Renal pelvis (tissue), 1 donor: ENCODE measurements at regions not wholly inside any gene's neighbourhood (a gene's known extent, or its start where the extent isn't known, plus 50 kb on each side); places are given as distances from the start of the nearest gene placed in this dataset.

Experiments
- DNase-seq: peaks from one replicate; pipeline ENCODE4 v3.0.0-alpha.2; 2013

DNA sequence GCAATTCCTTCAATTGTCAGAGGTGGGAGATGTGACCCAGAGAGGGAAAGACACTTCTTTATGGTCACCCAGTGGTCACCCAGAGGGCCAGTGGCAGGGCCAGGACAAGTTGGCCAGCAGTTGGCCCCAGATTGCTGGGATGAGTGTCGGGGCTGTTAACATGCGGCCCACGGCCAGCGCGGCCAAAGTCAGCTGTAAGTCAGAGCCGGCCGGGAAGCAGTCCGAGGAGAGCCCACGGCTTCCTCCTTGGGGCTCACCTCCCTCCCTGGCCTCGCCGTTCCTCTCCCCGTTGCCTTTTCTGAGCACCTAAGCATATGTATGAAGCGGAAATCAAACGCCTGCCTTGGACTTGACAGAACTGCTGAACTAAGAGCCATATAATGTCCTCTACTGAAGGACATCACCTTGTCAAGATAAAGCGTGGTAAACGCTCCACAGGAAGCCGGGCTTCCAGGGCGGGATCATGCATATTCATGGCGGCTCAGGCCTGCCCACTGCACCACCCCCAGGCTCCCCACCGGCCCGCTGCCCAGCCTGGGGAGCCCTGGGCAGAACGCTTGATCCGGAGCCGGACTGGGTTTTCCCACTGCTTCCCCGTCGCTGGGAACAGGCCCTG is 245.4 kb upstream of the POU3F1 start:
- no peak for DNase-seq

DNA sequence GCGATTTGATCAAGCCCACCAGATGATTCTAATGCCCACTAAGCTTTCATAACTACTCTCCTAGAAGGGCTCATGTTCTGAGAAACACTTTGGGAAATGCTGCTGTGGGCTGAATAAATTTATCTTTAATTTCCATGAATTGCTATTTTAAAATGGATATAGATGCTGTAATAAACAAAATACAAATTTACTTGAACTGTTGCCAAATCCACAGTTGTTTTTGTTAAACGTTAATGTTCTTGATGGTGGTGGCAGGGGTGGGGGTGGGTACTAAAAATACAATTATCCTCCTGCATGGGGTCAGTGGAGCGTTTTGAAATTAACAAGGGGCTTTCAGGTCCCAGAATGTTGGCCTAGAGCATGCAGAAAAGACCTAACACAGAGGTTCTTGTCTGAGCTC is 244.7 kb upstream of the POU3F1 start:
- no peak for DNase-seq

DNA sequence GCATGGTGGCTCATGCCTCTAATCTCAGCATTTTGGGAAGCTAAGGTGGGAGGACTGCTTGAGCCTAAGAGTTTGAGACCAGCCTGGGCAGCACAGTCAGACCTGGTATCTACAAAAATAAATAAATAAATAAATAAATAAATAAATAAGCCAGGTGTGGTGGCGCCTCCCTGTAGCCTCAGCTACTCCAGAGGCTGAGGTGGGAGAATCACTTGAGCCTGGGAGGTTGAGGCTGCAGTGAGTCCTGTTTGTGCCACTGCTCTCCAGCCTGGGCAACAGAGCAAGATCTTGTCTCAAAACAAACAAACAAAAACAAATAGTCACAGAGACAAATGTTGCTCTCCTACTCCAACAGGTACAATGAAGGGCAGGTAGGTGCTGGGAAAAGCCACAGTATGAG is 242.4 kb upstream of the POU3F1 start:
- DNase-seq: no peak

DNA sequence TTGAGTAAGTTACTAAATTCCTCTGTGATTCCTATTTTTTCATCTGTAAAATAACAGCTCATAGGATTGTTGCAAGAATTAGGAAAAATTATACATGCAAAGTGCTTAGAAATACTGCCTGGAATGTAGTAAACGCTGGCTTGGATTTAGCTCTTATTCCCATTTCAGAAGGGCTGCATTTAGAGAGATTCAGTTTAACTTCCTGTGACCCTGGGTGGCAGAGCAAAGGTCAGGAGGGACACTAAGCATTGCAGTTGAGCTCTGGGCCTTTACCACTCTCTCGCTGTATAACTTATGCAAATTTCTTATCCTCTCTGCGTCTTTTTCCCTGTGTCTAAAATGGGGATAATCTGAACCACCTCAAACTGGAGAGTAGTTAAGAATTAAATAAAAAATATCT is 241.0 kb upstream of the POU3F1 start:
- no peak for DNase-seq

DNA sequence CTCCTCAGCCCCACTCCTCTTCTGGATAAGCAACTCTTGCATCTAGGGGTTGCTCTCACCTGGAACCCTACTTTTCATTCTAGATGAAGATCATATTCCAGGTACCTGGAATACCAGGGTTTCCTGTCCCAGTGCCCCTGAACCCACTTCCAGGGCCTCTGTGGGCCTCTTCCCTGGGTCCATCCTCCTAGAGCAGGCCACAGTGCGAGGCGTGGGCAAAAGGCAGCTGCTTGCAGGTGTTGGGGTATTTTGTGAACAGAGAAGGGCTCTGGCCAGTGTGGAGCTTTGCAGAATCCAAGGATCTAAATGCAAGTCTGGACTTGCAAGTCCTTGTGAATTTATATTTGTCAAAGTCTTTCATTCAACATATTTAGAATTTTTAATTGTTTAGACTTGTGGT is 240.4 kb upstream of the POU3F1 start:
- no peak for DNase-seq

DNA sequence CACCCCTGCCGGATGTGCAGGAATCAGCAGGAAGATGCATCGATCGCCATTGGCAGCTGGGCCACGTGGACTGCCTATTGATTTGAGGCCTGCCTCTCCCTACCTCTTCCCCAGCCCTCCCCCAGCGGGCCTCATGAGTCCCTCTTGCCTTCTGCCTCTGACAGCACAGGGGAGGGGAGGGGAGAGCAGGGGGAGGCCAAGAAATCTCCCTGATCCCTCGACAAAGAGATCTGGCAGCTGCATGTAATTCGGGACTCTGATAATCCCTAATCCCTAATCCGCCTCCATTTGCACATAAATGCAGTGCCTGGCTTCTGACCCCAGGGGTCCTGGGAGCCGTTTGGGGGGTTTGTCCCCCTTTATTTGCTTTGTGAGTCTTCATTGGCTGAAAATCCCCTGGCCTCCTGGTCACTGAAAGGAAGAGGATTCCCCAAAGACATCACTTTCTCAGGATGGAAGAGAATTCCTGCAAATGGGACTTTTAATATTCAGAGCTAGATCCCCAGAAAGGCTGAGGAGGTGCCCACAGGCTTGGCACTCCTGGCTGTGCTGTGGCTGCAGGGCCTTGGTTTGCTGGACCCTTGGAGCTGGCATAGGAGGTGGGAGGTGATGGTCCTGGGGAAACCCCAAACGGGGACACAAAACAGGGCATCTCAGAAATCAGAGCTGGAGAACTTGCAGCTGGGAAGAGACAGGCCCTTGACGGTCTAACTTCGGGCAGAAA is 239.4 kb upstream of the POU3F1 start:
- DNase-seq: no peak

DNA sequence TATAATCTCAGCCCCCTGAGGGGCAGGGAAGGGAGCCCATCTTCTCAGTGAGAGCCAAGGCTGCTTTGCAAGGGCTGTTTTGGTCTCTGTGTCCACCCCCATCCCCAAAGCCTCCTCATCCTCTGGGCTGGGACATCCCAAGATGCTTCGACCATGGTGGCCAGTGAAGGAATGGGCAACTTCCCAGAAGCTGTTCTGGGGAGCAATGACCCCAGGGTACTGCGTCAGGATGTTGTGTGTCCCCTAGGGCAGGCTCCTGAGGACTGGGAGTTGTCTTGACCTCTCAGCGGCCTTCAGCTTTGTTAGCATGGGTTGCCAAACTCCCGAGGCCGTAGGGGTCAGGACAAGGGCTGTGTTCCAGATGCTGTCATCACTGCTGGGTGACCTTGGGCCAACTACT is 238.4 kb upstream of the POU3F1 start:
- no peak for DNase-seq

DNA sequence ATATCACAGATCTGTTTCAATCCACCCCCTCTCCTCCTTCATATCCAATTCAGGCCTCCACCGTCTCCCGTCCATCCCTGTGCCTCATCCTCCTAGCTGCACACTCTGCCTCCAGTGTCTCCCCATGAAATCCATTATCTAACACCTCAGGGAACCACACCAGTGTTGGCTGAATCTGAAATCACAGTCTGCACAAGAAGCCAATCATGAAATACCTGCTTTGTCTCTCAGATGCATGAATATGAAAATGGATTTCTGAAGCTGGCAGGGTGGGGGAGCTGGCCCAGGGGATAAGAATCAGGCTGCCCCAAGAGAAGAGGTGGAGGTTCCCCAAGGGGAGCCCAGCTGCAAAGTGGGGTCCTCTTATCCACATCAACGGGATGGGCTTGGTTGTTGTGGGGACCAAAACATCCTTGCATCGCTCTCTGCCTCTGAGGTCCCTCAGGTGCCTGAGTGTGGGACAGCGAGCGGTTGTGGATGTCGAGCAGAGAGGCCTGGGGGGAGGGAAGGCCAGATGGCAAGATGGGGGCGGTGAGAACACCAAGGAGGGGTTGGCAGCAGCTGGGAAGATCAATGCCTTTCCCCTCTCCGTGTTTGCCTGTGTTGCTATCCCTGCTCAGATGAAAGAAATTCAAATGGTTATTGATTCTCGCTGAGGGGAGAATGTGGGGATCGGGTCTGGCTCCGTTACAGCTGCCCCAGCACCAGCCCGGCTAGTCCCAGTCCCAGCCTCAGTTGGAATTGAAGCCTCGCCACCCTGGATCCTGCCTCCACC is 237.3 kb upstream of the POU3F1 start:
- DNase-seq: no peak

DNA sequence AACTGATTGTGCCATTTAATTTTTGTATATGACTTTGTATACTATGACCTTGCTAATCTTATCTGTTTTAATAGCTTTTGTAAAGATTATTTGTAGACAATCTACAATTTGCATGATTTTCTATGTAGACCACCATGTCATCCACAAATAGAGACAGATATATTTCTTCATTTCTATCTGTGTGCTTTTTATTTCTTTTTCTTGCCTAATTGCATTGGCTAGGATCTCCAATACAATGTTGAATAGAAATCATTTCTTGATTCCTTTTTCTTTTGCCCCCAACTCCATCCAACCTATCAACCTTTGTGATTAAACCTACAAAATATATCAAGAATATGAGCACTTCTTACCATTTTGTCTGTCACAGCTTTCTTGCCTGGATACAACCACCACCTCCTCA is 232.6 kb upstream of the POU3F1 start:
- no peak for DNase-seq

DNA sequence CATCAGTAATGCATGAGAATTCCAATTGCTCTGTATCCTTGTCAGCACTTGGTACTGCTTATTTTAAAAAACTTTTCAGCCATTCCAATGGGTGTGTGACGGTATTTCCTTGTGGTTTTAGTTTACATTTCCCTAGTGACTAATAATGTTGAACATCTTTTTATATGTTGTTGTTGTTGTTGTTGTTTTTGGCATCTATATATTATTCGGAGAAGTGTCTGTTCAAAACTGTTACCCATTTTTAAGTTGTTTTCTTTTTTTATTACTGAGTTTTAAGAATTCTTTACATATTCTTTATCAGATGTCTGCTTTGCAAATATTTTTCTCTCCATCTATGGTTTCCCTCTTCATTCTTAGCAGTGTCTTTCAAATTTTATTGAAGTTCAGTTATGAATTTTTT is 231.1 kb upstream of the POU3F1 start:
- no peak for DNase-seq

DNA sequence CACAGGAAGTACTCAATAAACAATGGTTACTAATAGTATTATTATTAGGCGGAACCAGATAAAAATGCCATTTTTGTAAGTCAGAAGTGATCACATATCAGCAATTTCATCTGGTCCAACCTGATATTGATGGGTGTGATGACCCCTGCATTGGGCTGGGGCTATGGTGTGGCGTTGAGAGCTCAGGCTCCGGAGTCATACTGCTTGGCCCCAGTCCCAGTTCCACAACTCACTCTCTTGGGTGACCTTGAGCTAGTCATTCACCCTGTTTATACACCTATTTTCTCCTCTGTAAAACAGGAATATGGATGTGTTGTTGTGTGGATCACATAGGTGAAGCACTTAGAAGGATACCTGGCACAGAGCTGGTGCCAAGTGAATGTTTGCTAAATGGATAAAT is 229.4 kb upstream of the POU3F1 start:
- DNase-seq: no peak

DNA sequence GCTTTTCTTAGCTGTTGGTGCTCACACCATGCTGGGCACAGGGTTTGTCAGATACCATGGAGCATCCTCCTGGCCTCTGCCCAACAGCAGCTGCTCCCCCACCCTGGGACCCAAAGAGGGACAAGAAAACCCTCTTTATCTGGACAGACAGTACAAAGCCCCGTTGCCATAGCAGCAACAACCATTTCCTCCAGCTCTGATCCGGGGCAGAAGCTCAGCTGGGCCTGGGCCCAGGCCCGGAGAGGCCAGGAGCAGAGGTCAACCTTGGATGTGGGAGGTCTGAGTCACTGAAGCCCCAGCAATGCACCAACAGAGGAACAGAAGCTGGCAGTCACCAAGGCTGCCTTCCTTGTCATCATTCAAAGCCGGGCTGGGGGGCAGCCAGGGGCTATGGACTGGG is 228.4 kb upstream of the POU3F1 start:
- peak; percentile 48 for DNase-seq

DNA sequence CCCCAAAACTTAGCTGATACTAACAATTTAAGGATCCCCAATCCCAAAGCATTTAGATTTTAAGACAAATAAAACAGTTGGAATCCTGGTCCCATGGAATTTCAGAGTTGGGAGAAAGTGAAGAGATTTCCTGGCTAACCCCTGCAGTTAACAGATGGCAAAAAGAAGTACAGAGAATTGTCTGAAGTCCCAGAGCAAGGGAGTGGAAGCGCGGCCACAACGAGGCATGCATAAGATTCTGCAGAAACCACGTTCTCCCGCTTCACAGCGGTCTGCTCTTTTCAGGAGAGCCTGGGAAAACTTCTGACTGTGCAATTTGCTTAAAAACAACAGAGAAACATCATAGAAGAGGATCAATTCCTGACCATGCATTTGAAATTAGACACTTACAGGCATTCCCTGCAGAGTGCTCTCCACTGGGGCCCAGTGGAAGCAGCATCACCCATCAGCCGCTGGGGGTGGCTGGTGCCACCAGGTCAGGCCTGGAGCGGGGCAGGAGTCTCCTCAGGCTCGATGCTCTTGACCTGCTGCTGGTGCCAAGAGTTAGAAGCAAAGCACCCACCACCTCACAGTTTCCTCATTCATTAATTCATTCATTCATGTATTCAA is 226.7 kb upstream of the POU3F1 start:
- DNase-seq: no peak

DNA sequence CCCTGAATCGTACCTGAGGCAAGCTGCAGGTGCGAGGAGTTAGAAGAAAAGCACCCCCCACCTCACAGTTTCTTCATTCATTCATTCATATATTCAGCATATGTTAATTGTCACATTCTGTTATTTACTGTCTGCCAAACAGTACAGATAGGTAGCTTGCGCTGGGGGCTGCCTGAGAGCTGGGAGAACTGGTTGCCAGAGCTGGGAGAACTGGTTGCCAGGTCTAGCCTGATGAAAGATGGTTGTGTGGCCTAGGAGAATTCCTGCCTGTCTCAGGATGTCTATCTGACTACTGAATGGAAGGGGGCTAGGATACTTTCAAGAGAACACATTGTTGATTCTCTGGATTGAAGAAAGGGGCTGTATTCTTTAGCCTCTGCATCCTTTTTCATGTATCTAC is 225.9 kb upstream of the POU3F1 start:
- no peak for DNase-seq

DNA sequence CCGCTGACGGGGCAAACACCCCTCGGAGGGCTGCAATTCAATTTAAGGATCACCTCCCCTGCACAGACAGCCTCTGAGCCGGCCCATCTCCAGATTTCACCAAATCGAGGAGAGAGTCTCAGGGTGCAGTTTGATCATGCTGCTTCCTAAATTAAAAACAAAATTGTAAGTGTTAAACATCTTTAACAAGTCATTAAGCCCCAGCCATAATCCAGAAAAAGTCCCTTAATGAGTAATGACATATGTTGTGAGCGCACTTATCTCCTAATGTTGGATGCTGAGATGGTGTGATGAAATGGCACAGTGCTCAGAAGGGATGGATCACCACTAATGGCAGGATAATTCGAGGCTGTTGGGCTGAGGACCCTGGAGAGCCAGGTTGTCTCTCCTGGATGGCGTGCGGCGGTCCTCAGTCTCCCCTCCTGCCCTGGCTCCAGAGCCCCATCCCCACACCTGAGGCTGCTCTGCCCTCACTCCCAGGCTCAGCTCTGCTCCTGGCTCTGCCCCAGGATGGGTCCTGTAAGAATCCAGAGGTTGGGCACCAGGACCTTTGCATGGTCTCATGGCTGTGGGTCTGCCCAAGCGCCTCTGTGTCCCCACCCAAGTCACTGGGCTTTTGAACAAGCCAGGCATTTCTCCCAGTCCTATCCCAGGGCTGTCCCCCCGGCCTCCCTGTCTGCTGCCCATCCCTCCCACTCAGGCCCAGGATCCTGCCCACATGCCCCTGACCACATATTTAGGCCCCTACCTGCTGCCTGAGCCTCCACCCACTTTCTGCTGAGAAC is 224.4 kb upstream of the POU3F1 start:
- DNase-seq: no peak

DNA sequence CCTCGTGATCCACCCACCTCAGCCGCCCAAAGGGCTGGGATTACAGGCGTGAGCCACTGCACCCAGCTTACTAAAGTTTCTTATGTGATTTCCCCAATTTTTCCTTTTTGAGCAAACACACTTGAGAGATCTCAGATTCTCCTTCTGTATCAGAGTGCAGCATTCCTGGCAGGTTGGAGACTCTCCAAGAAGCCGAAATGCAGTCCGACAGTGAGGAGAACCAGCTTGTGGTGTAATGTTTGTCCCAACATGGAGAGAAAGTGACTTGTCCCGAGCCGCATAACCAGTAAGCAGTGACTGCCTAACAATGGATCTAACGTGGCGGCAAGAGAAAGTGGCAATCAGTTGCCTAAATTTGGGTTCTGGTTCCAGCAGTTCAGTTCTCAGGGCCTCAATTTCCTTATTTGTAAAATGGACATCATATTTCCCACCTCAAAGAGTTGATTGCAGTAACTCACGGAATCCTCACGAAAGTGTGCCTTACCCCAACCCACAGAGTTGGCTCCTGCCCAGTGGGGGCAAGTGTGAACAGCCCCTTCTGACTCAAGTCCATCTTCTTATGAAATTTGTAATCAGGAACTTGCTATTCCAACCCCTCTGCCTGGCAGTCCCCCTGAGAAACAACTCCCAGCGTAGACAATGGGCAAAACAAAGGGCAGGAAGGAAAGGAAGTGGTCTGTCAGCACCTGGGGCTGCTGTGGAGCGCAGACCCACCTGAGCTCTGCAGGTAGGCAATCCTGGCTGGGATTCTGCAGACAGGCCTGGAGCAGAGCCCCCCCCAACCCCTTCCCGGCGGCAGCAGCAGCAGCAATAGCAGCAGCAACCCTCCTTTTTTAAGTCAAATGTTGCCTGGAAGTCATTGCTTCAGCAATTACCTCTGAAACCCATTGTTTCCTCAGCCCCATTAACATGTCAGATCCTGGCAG is 223.6 kb upstream of the POU3F1 start:
- DNase-seq: peak; percentile 60

DNA sequence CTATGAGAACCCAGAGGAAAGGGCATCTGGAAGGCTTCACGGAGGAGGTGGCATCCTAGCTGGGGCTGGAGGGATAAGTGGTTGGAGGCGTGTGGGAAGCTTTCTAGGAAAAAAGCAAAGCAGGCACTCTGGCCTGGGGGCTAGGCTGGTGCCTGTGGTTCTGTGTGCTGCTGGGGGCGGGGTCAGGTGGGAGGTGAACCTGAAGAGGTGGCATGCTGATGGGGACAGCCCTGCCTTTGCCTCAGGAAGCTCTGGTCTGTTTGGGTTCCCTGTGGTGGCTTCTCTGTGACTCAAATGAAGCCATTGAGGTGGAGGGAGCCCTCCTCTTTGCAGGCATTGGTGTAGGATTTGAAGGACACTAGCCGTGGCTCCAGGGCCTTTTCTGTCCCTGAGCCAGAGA is 221.6 kb upstream of the POU3F1 start:
- DNase-seq: no peak

DNA sequence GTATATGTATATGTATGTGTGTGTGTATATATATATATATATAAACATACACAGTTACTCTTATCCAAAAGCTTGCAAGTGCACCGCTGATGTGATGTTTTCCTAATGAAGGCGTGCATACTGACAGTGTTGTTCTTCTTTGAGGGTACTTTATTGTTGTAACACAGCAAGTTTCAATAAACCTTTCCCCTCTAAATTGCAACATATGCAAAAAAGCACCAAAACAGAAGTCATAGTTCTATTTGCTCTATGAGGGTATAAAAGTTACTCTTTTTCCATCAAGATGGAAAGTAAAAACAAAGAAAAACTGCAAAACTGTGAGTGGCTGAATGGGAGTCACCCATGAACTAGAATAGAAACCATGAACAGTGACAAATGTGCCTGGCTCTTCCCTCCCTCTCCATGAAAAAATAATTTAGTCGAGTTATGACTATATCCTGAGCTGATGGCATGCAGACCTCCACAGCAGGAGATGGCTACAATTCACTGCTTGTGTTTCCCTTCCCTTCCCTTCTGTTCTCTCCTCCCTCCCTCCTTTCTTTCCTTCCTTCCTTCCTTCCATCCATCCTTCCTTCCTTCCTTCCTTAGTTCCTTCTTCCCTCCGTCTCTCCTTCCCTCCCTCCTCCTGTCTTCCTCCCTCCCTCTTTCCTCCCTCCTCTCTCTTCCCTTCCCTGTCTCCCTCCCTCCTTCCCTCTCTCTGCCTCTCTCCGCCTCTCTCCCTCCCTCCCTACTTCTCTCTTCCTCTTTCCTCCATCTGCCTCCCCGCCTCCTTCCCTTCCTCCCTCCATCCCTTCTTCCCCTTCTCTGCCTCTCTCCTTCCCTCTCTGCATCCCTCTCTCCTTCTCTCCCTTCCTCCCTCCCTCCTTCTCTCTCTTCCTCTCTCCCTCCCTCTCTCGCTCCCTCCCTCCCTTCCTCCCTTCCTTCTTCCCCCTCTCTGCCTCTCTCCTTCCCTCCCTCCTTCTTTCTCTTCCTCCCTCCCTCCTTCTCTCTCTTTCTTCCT is 220.7 kb upstream of the POU3F1 start:
- DNase-seq: no peak

DNA sequence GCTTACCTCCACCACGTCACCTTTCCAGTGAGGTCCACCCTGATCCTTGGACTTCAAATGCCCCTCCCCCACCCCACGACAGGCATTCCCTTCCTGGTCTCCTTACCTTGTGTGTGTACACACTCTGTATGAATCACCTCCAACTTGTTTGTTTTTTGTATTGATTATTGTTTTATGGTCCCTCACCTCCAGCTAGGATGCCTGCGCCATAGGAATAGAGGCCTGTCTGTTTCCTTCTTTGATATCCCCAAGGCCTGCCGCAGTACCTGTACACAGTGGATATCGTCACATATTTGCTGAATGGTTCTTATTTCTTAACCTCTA is 219.6 kb upstream of the POU3F1 start:
- DNase-seq: no peak
